ENCODE measurements at regions not wholly inside any gene's neighbourhood (a gene's known extent, or its start where the extent isn't known, plus 50 kb on each side); places are given as distances from the start of the nearest gene placed in this dataset.
"Not testable (repeated sequence)": the region's sequence is repeated elsewhere in the genome, so short reads cannot be mapped to it uniquely, and the experiment has no call there.

- H3K27ac Mint-ChIP-seq, H3K4me1 Mint-ChIP-seq, H3K9me3 Mint-ChIP-seq, H3K4me3 Mint-ChIP-seq, H3K36me3 Mint-ChIP-seq, H3K27me3 Mint-ChIP-seq: not testable (repeated sequence)
Measured at GRCh38 chr4:34335156-34335555, 1909.2 kb downstream of the ARAP2 start.

DNA sequence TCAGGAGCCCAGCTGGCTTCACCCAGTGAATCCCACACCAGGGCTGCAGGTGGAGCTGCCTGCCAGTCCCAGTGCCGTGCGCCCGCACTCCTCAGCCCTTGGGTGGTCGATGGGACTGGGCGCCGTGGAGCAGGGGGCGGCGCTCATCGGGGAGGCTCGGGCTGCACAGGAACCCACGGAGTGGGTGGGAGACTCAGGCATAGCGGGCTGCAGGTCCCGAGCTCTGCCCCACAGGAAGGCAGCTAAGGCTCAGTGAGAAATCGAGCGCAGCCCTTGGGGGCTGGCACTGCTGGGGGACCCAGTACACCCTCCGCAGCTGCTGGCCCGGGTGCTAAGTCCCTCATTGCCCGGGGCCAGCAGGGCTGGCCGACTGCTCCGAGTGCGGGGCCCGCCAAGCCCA is 1908.8 kb downstream of the ARAP2 start:
- H3K9me3 Mint-ChIP-seq, H3K27me3 Mint-ChIP-seq, H3K36me3 Mint-ChIP-seq, H3K4me3 Mint-ChIP-seq, H3K27ac Mint-ChIP-seq, H3K4me1 Mint-ChIP-seq: not testable (repeated sequence)

- Mint-ChIP-seq H3K4me1 (no peaks in the 10 kb centered on the region), H3K9me3 (peaks cover 7% of the 10 kb centered on the region), H3K27ac (no peak overlapping the region), H3K4me3 (no peak overlapping the region), H3K36me3 (no peaks in the 10 kb centered on the region), H3K27me3 (no peaks in the 10 kb centered on the region)
Measured at GRCh38 chr4:34362654-34363053, 1881.7 kb downstream of the ARAP2 start.

- Mint-ChIP-seq H3K27me3 (no peaks in the 10 kb centered on the region), H3K9me3 (peaks cover 7% of the 10 kb centered on the region), H3K4me1 (no peaks in the 10 kb centered on the region), H3K27ac (no peak overlapping the region), H3K36me3 (no peaks in the 10 kb centered on the region), H3K4me3 (no peak overlapping the region)
Measured at GRCh38 chr4:34363842-34364241, 1880.5 kb downstream of the ARAP2 start.

DNA sequence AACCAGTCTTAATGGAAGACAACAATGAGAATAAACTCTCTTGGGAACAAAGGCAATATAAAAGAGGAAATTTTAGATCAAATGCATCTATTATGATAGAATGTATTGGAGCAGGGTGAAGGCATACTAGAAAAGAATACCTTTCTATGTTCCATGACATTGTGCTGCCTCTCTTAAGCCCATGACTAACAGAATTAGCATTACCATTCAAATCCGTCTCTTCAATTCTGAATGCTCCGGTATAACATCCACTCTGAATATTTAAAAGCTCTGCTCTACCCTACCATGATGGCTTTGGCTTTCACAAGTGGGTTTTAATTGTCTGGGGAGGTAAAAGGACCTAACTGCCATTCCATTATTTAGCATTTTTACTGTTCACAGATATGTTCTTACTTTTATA is 1878.4 kb downstream of the ARAP2 start:
- Mint-ChIP-seq H3K9me3 (peaks cover 12% of the 10 kb centered on the region), H3K27me3 (no peaks in the 10 kb centered on the region), H3K4me1 (no peaks in the 10 kb centered on the region), H3K4me3 (no peak overlapping the region), H3K27ac (no peak overlapping the region), H3K36me3 (no peaks in the 10 kb centered on the region)

DNA sequence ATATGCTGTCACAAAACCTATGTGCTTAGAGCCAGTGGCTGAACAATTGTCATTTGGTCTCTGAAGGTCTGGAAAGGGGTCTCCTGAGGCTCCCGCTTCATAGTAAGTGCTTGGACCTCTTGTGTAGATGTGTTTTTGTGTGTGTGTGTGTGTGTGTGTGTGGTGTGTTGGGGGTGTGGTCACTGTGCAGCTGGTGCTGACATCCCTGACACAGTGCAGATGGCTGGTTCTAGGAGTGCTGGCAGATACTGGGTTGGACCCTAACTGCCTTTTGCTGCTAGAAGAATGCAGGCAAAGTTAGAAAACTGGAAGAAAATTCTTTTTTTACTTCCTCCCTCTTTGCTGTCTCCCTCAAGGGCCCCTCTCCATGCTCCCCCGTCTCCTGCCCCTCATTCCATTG is 1872.6 kb downstream of the ARAP2 start:
- Mint-ChIP-seq H3K4me3 (no peak overlapping the region), H3K4me1 (no peaks in the 10 kb centered on the region), H3K27me3 (no peaks in the 10 kb centered on the region), H3K27ac (no peak overlapping the region), H3K9me3 (peaks cover 6% of the 10 kb centered on the region), H3K36me3 (no peaks in the 10 kb centered on the region)

GRCh38 chr4:34372815-34373214 is 1871.5 kb downstream of the ARAP2 start:
- Mint-ChIP-seq H3K4me1 (no peaks in the 10 kb centered on the region), H3K9me3 (peaks cover 6% of the 10 kb centered on the region), H3K27me3 (no peaks in the 10 kb centered on the region), H3K4me3 (no peak overlapping the region), H3K36me3 (no peaks in the 10 kb centered on the region), H3K27ac (no peak overlapping the region)

DNA sequence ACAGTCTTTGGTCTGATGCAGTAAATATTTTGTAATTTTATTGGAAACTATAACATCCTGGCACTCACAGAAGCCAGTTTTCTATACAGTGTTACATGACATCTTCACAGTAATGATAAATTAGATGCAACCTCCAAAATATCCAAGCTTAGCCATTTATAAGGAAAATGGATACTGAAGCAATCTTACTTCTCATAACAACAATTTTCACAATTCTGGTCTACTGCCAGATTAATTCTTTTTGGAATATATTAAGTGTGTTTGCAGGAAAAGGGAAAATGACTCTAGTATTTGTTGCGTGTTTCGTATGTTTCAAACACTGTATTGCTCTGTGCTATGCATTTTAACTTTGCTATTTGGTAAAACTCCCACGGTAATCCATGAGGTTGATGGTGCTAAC is 1870.9 kb downstream of the ARAP2 start:
- Mint-ChIP-seq H3K36me3 (no peaks in the 10 kb centered on the region), H3K4me1 (no peaks in the 10 kb centered on the region), H3K27ac (no peak overlapping the region), H3K9me3 (peaks cover 6% of the 10 kb centered on the region), H3K27me3 (no peaks in the 10 kb centered on the region), H3K4me3 (no peak overlapping the region)

GRCh38 chr4:34412233-34412632 is 1832.1 kb downstream of the ARAP2 start:
- Mint-ChIP-seq H3K27me3 (no peaks in the 10 kb centered on the region), H3K36me3 (no peaks in the 10 kb centered on the region), H3K27ac (no peak overlapping the region), H3K9me3 (peaks cover 3% of the 10 kb centered on the region), H3K4me1 (no peaks in the 10 kb centered on the region), H3K4me3 (no peak overlapping the region)

DNA sequence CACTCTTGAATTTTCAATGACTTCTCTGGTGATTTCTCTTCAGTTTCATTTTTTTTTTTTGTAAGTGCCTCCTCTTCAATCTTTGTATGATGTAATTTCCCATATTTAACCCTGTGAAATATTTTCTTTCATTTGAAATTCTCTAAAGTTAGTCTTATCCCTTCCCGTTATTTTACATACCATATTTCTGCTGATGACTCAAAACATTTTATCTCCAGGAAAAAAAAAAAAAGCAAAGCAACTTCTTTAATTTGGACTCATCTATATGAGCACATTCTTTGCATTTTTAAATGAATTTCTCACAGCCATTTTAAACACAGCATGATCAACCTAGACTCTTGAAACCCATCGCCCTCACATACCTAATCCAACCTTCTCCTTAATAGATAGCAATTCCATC is 1831.4 kb downstream of the ARAP2 start:
- Mint-ChIP-seq H3K4me3 (no peak overlapping the region), H3K36me3 (no peaks in the 10 kb centered on the region), H3K27ac (no peak overlapping the region), H3K4me1 (no peaks in the 10 kb centered on the region), H3K9me3 (peaks cover 3% of the 10 kb centered on the region), H3K27me3 (no peaks in the 10 kb centered on the region)

GRCh38 chr4:34417160-34417559 is 1827.2 kb downstream of the ARAP2 start:
- H3K4me3 Mint-ChIP-seq = no peak overlapping the region
- no peaks in the 10 kb centered on the region for H3K4me1 Mint-ChIP-seq
- no peaks in the 10 kb centered on the region for H3K27me3 Mint-ChIP-seq
- H3K9me3 Mint-ChIP-seq = no peaks in the 10 kb centered on the region
- no peaks in the 10 kb centered on the region for H3K36me3 Mint-ChIP-seq
- H3K27ac Mint-ChIP-seq = no peak overlapping the region

- Mint-ChIP-seq H3K27me3 (no peaks in the 10 kb centered on the region), H3K36me3 (no peaks in the 10 kb centered on the region), H3K4me1 (no peaks in the 10 kb centered on the region)
Measured at GRCh38 chr4:34419871-34420270, 1824.4 kb downstream of the ARAP2 start.

DNA sequence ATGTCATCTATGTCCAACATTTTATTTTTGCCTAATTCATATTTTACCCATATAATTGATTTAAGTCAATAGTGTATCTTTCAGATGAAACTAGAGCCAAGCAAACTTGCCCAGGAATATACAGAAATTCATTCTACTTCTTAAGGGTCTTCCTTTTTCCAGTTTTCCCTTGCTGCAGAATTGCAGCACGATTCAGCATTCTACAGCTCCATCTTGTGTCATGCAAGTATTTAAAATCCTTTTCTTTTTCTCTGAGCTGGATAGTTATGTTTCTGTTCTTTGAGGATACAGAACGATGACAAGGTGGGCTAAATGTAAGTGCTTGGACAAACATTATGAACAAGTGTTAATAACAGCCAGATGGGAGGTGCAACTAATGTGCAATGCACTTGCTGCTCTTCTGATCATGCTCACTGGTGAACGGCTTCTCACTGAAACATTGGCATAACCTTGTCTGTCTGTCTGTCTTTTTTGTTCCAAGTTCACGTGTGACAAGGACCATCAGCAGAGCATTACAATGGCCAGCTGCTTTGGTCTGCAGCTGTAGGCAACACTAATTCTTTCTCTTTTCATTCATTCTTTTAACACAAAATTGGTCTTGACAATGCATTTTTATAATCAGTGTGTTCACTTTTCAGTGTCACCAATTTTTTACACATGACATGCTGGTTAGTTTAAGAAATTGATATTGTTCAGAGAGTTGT is 1821.7 kb downstream of the ARAP2 start:
- Mint-ChIP-seq H3K4me3 (no peak overlapping the region), H3K36me3 (no peaks in the 10 kb centered on the region), H3K4me1 (no peaks in the 10 kb centered on the region), H3K9me3 (no peaks in the 10 kb centered on the region), H3K27me3 (no peaks in the 10 kb centered on the region), H3K27ac (no peak overlapping the region)

More at GRCh38 chr4:34419871-34420270, 1824.4 kb downstream of the ARAP2 start:
- Mint-ChIP-seq H3K4me3 (no peak overlapping the region), H3K27ac (no peak overlapping the region), H3K9me3 (no peaks in the 10 kb centered on the region)

- no peaks in the 10 kb centered on the region for H3K36me3 Mint-ChIP-seq
- H3K27ac Mint-ChIP-seq = no peak overlapping the region
- peaks cover 4% of the 10 kb centered on the region for H3K9me3 Mint-ChIP-seq
- no peaks in the 10 kb centered on the region for H3K4me1 Mint-ChIP-seq
- no peaks in the 10 kb centered on the region for H3K27me3 Mint-ChIP-seq
- no peak overlapping the region for H3K4me3 Mint-ChIP-seq
Measured at GRCh38 chr4:34432706-34433105, 1811.6 kb downstream of the ARAP2 start.

DNA sequence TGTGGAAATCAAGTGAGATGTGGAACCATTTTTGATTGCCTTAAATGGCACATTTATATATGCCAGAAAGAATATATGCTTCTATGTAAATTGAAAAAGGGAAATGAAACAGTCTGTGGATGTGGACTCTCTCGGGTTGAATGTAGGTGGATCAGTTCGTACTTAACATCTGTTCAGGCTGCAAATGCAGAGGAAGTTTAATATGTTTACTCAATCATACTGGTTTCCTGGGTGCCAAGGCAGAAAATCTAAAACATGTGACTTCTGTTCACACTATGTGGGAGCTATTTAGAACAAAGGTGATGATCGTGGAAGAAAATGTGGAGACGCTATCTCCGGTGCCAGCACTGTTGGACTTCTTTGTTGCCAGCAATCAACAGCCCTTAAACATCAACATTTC is 1809.9 kb downstream of the ARAP2 start:
- H3K27ac Mint-ChIP-seq, H3K27me3 Mint-ChIP-seq, H3K4me3 Mint-ChIP-seq, H3K9me3 Mint-ChIP-seq, H3K4me1 Mint-ChIP-seq, H3K36me3 Mint-ChIP-seq: not testable (repeated sequence)

GRCh38 chr4:34464196-34464595 is 1780.1 kb downstream of the ARAP2 start:
- no peaks in the 10 kb centered on the region for H3K27me3 Mint-ChIP-seq
- H3K36me3 Mint-ChIP-seq = no peaks in the 10 kb centered on the region
- no peak overlapping the region for H3K4me3 Mint-ChIP-seq
- H3K27ac Mint-ChIP-seq = no peak overlapping the region
- H3K4me1 Mint-ChIP-seq = no peaks in the 10 kb centered on the region
- peaks cover 5% of the 10 kb centered on the region for H3K9me3 Mint-ChIP-seq

GRCh38 chr4:34466411-34466810 is 1777.9 kb downstream of the ARAP2 start:
- H3K36me3 Mint-ChIP-seq = no peaks in the 10 kb centered on the region
- no peaks in the 10 kb centered on the region for H3K27me3 Mint-ChIP-seq
- H3K4me1 Mint-ChIP-seq = no peaks in the 10 kb centered on the region
- no peak overlapping the region for H3K27ac Mint-ChIP-seq
- H3K9me3 Mint-ChIP-seq = peaks cover 5% of the 10 kb centered on the region
- H3K4me3 Mint-ChIP-seq = no peak overlapping the region

Data from activated naive CD4-positive, alpha-beta T cell treated with anti-CD3 and anti-CD28 coated beads, Interleukin-2, amount 50 U/mL, for 24 hours (primary cell).